OCI-LY1 (cell line): ENCODE measurements at regions not wholly inside any gene's neighbourhood (a gene's known extent, or its start where the extent isn't known, plus 50 kb on each side); places are given as distances from the start of the nearest gene placed in this dataset.

Experiments used
- H2AFZ ChIP-seq: fragments of 200-600 bp; sonication (generic), shearing (Covaris generic); 2 replicates; pipeline ENCODE4 v1.6.0; 2014; ENCODE audit warnings: antibody characterized with exemption, mild to moderate bottlenecking, low read length
- H3F3A ChIP-seq: fragments of 200-600 bp; sonication (generic), shearing (Covaris generic); 2 replicates; pipeline ENCODE4 v1.6.0; 2014; ENCODE audit warnings: mild to moderate bottlenecking, antibody characterized with exemption, low read length, moderate library complexity; ENCODE audit not compliant: insufficient read depth
- H3K27ac ChIP-seq: fragments of 200-600 bp; sonication (generic); 2 replicates; pipeline ENCODE4 v1.5.1; 2014; ENCODE audit warnings: low read length, mixed run types, mild to moderate bottlenecking, low read depth; ENCODE audit not compliant: poor library complexity, severe bottlenecking
- H3K27me3 ChIP-seq: fragments of 200-600 bp; sonication (generic); 2 replicates; pipeline ENCODE4 v1.6.0; 2014; ENCODE audit warnings: antibody characterized with exemption, mild to moderate bottlenecking, low read length, moderate library complexity; ENCODE audit not compliant: insufficient read depth
- H3K36me3 ChIP-seq: fragments of 200-600 bp; sonication (generic); 2 replicates; pipeline ENCODE4 v1.6.1; 2014; ENCODE audit warnings: mild to moderate bottlenecking, antibody characterized with exemption, low read length, moderate library complexity, mixed read lengths; ENCODE audit not compliant: insufficient read depth
- H3K4me1 ChIP-seq: fragments of 200-600 bp; sonication (generic); 2 replicates; pipeline ENCODE4 v1.5.1; 2014; ENCODE audit warnings: mild to moderate bottlenecking, low read length, moderate library complexity; ENCODE audit not compliant: insufficient read depth, severe bottlenecking
- H3K4me2 ChIP-seq: fragments of 200-600 bp; sonication (generic), shearing (Covaris generic); 2 replicates; pipeline ENCODE4 v1.6.1; 2014; ENCODE audit warnings: low read length
- H3K4me3 ChIP-seq: fragments of 200-600 bp; sonication (generic); 2 replicates; pipeline ENCODE4 v1.5.1; 2014; ENCODE audit warnings: low read length, low read depth, mild to moderate bottlenecking, mixed read lengths; ENCODE audit not compliant: poor library complexity, severe bottlenecking
- H3K79me2 ChIP-seq: fragments of 200-600 bp; shearing (Covaris generic); 2 replicates; pipeline ENCODE4 v1.6.1; 2016; ENCODE audit warnings: mixed run types, low read length, mixed read lengths; ENCODE audit not compliant: insufficient read depth
- H3K9ac ChIP-seq: fragments of 200-600 bp; sonication (generic), shearing (Covaris generic); 2 replicates; pipeline ENCODE4 v1.6.1; 2014; ENCODE audit warnings: mild to moderate bottlenecking, low read length, mixed read lengths
- H3K9me2 ChIP-seq: fragments of 200-600 bp; sonication (generic), shearing (Covaris generic); 2 replicates; pipeline ENCODE4 v1.6.1; 2014; ENCODE audit warnings: low read depth, mild to moderate bottlenecking, low read length, mixed read lengths
- H3K9me3 ChIP-seq: fragments of 200-600 bp; shearing (Covaris generic); 2 replicates; pipeline ENCODE4 v1.6.1; 2014; ENCODE audit warnings: low read length, mixed read lengths
- H4K20me1 ChIP-seq: fragments of 200-600 bp; sonication (generic), shearing (Covaris generic); 2 replicates; pipeline ENCODE4 v1.6.0; 2016; ENCODE audit warnings: mild to moderate bottlenecking, low read length; ENCODE audit not compliant: insufficient read depth
- EZH2 ChIP-seq: fragments of 200-600 bp; sonication (generic), shearing (Covaris generic); IDR thresholded peaks from 2 replicates; pipeline ENCODE4 v1.8.0; 2017; ENCODE audit warnings: borderline replicate concordance, mixed run types, mild to moderate bottlenecking, antibody characterized with exemption, low read length, moderate library complexity, mixed read lengths
- TF ChIP-seq, protein P1 (sequence below): fragments of 200-600 bp; sonication (generic), shearing (Covaris generic); IDR thresholded peaks from 2 replicates; pipeline ENCODE4 v1.5.1; 2017; ENCODE audit warnings: mild to moderate bottlenecking, antibody characterized with exemption, low read length, moderate library complexity, mixed read lengths

DNA sequence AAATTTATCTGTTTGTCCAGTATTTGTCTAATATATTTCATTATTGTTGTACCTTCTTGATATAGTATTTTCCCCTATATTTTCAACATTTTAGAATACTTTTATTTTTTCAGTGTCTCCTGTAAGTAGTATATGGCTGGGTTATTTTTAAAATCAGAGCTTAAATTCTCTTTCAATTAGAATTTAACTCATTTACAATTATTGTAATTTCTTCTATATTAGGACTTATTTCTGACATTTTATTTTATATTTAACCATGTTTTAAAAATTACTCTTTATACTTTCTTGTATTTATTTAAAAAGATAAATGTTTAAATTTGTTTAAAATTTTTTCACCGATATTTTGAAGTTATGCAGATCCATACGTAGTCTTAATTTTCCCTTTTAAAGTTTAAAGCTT lies 220.0 kb upstream of the NPVF start:
- no peak overlapping the region for H3K4me3 ChIP-seq
- no peak overlapping the region for H2AFZ ChIP-seq
- H3K27ac ChIP-seq, result no peak overlapping the region
- no peak for TF ChIP-seq EZH2
- TF ChIP-seq, protein P1, sequence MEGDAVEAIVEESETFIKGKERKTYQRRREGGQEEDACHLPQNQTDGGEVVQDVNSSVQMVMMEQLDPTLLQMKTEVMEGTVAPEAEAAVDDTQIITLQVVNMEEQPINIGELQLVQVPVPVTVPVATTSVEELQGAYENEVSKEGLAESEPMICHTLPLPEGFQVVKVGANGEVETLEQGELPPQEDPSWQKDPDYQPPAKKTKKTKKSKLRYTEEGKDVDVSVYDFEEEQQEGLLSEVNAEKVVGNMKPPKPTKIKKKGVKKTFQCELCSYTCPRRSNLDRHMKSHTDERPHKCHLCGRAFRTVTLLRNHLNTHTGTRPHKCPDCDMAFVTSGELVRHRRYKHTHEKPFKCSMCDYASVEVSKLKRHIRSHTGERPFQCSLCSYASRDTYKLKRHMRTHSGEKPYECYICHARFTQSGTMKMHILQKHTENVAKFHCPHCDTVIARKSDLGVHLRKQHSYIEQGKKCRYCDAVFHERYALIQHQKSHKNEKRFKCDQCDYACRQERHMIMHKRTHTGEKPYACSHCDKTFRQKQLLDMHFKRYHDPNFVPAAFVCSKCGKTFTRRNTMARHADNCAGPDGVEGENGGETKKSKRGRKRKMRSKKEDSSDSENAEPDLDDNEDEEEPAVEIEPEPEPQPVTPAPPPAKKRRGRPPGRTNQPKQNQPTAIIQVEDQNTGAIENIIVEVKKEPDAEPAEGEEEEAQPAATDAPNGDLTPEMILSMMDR, result no peak
- H3K79me2 ChIP-seq, result no peaks in the 10 kb centered on the region
- no peaks in the 10 kb centered on the region for H3K9me3 ChIP-seq
- no peaks in the 10 kb centered on the region for H3K27me3 ChIP-seq
- H3F3A ChIP-seq, result no peaks in the 10 kb centered on the region
- no peaks in the 10 kb centered on the region for H3K36me3 ChIP-seq
- no peaks in the 10 kb centered on the region for H4K20me1 ChIP-seq
- no peaks in the 10 kb centered on the region for H3K4me1 ChIP-seq
- no peak overlapping the region for H3K4me2 ChIP-seq
- no peak overlapping the region for H3K9ac ChIP-seq
- H3K9me2 ChIP-seq, result peaks cover 7% of the 10 kb centered on the region; the same call in 1 of the 2 replicates

DNA sequence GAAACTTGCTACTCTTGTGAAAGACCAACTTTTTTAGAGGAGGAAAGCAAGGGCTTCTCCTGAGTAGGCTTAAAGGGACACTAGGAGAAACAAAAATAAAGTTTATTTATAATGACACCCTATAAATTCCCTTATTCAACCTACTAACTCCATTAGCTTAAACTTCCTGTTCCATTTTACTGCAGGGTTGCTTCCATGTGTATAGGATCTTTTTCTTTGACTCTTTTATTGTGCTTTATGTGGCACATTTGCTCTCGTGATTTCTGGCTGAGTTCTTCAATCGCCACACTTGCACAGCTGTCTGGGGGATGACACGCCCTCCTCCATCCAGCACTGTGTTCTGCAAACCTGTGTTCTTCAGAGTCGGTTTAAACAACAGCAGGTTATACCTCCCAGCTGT lies 225.7 kb upstream of the NPVF start:
- Histone ChIP-seq H3K79me2 (no peaks in the 10 kb centered on the region), H3K9me3 (no peaks in the 10 kb centered on the region), H3K9ac (no peak overlapping the region), H3K4me1 (no peaks in the 10 kb centered on the region), H3K36me3 (no peaks in the 10 kb centered on the region), H2AFZ (no peak overlapping the region), H3F3A (no peaks in the 10 kb centered on the region), H4K20me1 (no peaks in the 10 kb centered on the region), H3K27ac (no peak overlapping the region), H3K4me3 (no peak overlapping the region), H3K4me2 (no peak overlapping the region), H3K27me3 (no peaks in the 10 kb centered on the region), H3K9me2 (no peaks in the 10 kb centered on the region)
- TF ChIP-seq, protein P1, result no peak
- TF ChIP-seq EZH2, result no peak

DNA sequence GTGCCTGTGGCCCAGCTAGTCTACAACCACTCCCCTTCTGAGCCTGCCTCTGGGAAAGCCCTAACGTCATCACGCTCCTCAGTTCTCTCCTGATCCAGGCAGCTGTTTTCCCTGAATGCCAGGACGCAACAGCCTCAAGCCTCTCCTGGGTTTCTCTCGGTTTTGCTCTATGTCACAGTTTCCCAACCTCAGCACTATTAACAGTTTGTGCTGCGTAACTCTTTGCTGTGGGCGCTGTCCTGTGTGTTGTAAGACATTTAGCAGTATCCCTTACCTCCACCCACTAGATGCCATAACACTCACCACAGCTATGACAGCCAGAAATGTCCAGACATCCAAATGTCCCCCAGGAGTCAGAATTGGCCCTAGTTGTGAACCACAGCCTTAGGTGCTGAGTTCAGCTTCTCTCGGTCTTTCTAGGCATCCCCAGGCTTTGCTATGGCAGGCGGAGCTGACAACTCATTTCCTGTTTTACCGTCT lies 226.3 kb upstream of the NPVF start:
- H3K9ac ChIP-seq, result no peak overlapping the region
- H2AFZ ChIP-seq, result no peak overlapping the region
- H3K9me3 ChIP-seq, result no peaks in the 10 kb centered on the region
- no peaks in the 10 kb centered on the region for H3K4me1 ChIP-seq
- no peaks in the 10 kb centered on the region for H3K9me2 ChIP-seq
- TF ChIP-seq EZH2, result no peak
- TF ChIP-seq, protein P1, result no peak
- no peak overlapping the region for H3K4me2 ChIP-seq
- H3K79me2 ChIP-seq, result no peaks in the 10 kb centered on the region
- no peak overlapping the region for H3K27ac ChIP-seq
- no peaks in the 10 kb centered on the region for H3F3A ChIP-seq
- no peaks in the 10 kb centered on the region for H3K27me3 ChIP-seq
- no peaks in the 10 kb centered on the region for H3K36me3 ChIP-seq
- H4K20me1 ChIP-seq, result no peaks in the 10 kb centered on the region
- no peak overlapping the region for H3K4me3 ChIP-seq
